ENCODE measurements at regions not wholly inside any gene's neighbourhood (a gene's known extent, or its start where the extent isn't known, plus 50 kb on each side); places are given as distances from the start of the nearest gene placed in this dataset.

GRCh38 chr1:97013941-97014340, 292.4 kb downstream of the PTBP2 start:
- no peak for TF ChIP-seq CTCF (IDR thresholded peaks at IDR 0.05; ENCODE audit: borderline replicate concordance, insufficient read depth, low read depth, low read length)
- no peak overlapping the region for H3K4me3 ChIP-seq (ENCODE audit: low read depth, low read length)

GRCh38 chr1:97014426-97014825, 292.8 kb downstream of the PTBP2 start:
- no peak for TF ChIP-seq CTCF (IDR thresholded peaks at IDR 0.05; ENCODE audit: borderline replicate concordance, insufficient read depth, low read depth, low read length)
- no peak overlapping the region for H3K4me3 ChIP-seq (ENCODE audit: low read depth, low read length)

- TF ChIP-seq CTCF (IDR thresholded peaks at IDR 0.05; ENCODE audit: borderline replicate concordance, insufficient read depth, low read depth, low read length): no peak
- H3K4me3 ChIP-seq (ENCODE audit: low read depth, low read length): no peak overlapping the region
These were observed 296.3 kb downstream of the PTBP2 start for GRCh38 chr1:97017895-97018294.
